DMS153 treated with DMSO at 0.1 percent for 48 hours (cell line): ENCODE measurements at regions not wholly inside any gene's neighbourhood (a gene's known extent, or its start where the extent isn't known, plus 50 kb on each side); places are given as distances from the start of the nearest gene placed in this dataset.

Source experiments
- DNase-seq: peaks from one replicate; lab custom pipeline; 2025; ENCODE audit not compliant: unreplicated experiment; lab: John Stamatoyannopoulos, UW

DNA sequence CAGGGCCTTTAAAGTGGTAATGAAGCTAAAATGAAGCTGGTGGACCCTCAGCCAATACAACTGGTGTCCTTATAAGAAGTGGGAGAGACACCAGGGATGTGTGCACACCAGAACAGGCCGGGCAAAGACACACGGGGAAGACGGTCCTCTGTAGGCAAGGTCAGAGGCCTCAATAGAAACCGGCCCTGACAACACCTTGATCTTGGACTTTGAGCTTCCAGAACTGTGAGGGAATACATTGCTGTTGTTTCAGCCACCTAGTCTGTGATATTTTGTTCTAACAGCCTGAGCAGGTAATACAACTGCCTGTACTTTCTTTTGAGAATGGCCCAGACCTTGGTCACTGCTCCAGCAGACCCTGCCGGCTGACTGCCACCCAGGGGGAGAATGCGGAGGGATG lies 65.6 kb upstream of the FZD7 start:
- no peak for DNase-seq

GRCh38 chr2:201968476-201968875 lies 65.2 kb upstream of the FZD7 start:
- no peak for DNase-seq

DNA sequence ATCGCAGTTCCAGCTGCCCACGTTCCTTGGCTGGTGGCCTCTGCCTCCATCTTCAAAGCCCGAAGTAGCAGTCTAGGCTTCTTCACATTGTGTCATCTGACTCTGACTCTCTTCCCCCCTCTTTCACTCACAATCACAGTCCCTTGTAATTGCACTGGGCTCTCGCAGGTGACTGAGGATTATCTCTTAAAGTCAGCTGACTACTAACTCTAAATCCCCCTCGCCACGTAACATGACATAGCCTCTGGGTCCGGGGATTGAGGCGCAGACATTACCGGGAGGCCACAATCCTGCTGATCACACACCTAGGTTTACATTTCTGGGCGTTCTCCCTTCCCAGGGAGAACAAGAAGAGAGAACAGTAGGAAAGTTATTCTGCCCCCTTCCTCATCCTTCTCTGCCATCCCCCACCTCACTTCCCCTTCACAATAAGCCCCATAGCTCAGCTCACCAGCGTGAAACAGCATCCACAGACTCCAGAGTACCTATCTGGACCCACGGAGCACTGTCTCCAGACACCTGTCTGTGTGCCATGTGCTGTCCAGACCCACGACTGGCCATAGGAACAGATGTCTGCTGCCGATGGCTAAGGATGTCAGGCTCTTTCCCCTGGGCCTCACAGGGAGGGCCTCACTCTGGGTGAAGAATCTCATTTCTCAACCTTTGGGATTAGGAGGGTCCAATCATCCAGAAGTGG lies 64.3 kb upstream of the FZD7 start:
- DNase-seq: no peak

DNA sequence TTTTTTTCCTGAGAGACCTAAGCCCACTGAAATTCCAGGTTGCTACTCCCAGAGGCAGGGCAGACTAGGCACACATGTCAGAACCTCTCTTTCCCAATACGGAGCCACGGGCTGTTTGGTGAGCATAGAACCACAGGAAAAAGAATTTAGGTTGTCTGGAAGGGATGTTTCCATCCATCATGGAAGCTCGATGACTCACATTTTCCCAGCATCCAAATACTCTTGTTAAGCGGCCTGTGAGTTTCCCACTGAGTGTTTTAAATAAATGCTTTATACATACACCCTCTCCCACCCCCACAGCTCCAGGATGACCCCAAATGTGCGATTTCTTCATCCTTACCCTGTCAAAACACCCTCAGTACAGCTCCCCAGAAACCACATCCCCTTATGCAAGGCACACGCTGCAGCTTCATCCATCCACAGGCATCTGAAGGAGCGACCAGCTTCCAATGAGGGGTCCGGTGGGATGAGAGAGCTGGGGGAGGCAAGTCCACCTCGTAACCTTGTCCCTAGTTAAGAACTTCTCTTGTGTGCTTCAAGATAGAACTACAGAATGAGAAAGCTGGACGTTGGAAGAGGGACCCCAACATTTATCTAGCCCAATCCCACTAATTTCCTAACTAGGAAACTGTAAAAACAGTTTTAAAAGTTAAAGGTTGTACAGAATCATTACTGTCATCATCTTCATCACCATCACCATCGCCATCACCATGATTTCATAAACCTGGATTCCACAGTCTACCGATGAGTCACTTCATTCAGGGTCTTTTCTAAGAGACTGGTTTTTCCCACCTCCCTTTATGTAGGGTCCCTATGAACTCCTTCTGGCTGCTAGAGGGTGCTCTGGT lies 63.5 kb upstream of the FZD7 start:
- DNase-seq: no peak

- DNase-seq: no peak
Observed at GRCh38 chr2:201970786-201971108, 62.9 kb upstream of the FZD7 start.

GRCh38 chr2:201971531-201972228 lies 62.0 kb upstream of the FZD7 start:
- no peak for DNase-seq

GRCh38 chr2:201972621-201973255 lies 60.9 kb upstream of the FZD7 start:
- DNase-seq: no peak

DNA sequence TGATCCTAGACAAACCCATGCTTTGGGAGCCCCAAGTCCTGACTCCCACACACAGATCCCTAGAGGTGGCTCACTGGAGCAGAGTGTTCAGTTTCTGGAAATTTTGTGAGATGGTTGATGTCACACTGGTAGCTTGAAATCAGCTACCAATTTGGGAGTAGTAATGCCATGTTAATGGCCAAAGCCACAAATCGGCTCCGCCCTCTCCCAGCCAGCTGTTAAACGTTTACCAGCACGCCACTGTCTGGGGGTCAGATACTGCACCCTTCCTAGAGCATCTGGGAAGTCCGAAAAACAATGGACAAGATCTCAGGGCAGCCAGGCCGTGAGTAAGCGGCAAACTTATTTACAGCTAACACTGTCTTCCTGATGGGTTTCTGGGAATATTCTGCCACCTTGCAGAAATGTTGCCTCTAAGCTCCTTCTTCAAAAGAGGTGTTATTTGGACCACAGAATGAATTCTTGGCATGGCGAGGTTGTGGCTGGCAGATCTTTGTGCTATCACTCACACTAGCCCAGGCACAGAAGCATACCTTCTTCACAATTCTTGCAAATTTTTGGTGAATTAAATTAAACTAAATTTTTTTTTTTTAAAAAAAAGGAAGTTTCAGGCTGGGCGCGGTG lies 60.2 kb upstream of the FZD7 start:
- no peak for DNase-seq

GRCh38 chr2:201974171-201975100 lies 59.2 kb upstream of the FZD7 start:
- DNase-seq: no peak

DNA sequence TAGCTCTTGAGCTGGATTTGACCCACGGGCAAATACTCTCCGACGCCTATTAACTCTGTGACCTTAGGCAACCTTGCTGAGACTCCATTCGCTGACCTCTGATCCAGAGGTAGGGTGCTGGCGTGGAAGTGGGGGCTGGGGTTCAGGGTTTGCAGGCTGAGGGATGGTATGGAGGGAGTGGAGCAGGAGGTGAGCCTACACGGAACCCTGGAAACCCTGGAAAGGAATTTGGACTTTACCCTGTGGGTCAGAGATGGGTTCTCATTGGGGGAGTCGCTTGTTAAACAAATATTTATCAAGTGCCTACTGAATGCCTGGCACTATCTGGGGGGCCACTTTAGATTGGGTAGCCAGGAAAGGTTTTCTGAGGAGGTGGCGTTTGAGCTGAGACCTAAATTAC lies 58.2 kb upstream of the FZD7 start:
- no peak for DNase-seq

- DNase-seq: no peak
Observed at GRCh38 chr2:201975964-201976612, 57.6 kb upstream of the FZD7 start.

DNA sequence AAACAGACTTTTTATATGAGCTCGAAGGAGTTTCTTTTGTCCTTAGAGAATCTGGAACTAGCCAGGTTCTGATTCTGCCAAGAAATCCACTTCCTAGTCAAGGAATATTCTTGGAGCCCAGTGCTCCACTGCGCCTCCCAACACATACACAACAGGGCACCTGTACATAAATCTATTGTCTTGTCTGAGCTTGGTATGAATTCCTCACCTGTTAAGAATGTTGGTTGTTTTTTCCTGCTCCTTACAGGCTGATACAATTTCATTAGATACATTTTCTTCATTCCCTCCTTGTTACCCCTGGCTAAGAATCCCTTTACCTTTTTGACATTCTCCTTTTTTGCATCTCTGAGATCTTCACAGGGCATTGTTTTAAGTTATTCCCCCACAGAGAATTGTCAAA lies 56.0 kb upstream of the FZD7 start:
- no peak for DNase-seq

DNA sequence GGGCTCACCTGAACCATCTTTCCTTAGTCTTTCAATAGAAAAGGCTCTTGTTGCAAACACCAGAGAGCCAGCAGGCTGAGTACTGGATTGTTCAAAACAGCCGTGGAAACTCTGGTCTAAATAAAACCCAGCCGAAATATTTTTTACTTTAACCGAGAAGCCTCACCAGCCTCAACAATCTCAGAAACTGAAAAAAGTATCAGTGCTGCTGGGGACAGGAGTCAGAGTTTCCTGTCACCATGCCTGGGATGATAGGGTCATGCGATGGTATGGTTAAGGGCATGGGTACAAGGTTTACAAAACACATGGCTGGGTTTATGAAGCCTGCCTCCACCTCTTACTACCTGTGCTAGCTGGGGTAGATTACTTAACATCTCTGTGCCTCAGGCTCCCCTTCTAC lies 55.3 kb upstream of the FZD7 start:
- no peak for DNase-seq

- peak; percentile 5 for DNase-seq
Observed at GRCh38 chr2:201978986-201979385, 54.7 kb upstream of the FZD7 start.

DNA sequence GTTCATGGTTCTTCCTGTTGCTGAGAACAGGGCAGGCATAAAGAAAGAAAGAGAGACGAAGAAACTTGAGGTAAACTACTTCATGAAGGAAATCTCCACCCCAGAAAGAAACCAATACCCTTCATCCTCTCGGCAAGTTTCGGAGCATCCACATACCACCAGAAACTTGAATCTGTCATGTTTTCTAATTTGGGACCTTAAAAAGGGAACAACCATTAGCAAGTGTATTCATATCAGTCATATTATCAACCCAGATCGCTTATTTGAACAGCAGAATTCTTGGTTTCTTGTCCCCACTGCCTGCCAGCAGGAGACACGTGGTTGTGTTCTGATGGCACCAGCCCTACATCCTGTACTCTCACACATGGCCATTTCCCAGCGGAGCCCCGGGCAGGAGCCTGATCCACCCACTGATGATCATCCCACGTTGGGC lies 53.2 kb upstream of the FZD7 start:
- no peak for DNase-seq

DNA sequence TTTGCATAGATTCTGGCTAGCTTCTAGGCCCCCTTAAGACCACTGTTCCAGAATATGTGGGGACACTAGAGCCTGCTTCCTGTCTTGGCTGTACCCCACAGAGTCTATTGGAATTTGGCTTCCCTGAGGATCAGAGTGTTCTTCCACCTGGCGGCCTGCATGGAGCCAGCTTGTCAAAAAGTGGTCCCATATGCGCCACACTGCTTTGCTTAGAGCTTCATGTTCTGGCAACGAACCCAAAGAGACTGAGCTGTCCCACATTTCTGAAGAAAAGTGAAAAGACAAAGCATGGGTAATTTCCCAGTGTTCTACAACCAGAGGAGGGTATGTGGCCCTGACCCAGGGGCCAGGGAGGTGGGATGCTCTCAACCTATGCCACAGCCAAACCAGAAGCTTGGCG lies 52.7 kb upstream of the FZD7 start:
- no peak for DNase-seq

DNA sequence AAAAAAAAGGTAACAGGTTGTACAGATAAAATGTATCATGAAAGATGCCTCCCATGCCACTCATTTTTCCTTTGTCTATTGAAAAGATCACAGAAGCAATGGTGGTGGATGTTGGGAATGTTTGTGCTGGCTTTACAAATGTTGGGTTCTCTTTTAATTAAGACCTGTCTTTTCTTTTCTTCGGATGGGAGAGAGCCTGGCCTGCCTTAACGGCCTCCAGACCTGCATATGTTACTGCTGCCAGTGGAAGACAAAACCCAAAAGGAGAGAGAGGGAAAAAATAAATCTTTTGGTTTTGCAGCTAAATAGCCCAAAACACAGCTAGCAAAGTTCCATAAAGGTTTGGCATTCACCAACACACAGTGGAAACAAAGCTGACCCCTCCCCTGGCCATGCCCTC lies 50.5 kb upstream of the FZD7 start:
- DNase-seq: no peak

DNA sequence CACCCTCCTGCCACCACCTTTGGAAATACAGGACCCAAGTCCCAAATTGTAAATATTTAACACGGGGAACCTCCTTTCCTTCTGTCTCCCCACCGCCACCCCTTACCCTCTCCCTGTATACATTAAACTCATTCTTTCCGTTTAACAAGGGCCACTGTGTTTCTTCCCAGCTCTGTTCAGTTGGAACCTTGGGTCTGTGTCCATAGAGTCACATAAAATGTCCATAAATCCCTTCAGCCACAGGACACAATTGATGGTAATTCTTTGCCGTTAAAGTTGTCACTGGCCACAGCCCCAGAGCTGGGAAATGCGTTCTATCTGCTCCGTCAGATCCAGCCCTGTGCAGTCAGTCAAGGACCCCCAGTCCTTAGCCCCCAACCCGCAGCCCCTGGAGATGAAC lies 49.9 kb upstream of the FZD7 start:
- DNase-seq: no peak
